Smooth muscle cell (in vitro differentiated cells): ENCODE measurements at regions not wholly inside any gene's neighbourhood (a gene's known extent, or its start where the extent isn't known, plus 50 kb on each side); places are given as distances from the start of the nearest gene placed in this dataset.

Source experiments
- DNase-seq: peaks from one replicate; lab custom pipeline; 2025; ENCODE audit not compliant: unreplicated experiment; lab: John Stamatoyannopoulos, UW
- H2AFZ ChIP-seq: fragments of 200-600 bp; sonication (generic); 2 replicates; pipeline ENCODE4 v1.6.0; 2016; ENCODE audit warnings: antibody characterized with exemption, low read depth, mild to moderate bottlenecking
- H3F3A ChIP-seq: fragments of 200-600 bp; sonication (generic); 2 replicates; pipeline ENCODE4 v1.6.0; 2017; ENCODE audit warnings: antibody characterized with exemption, low read depth
- H3K27ac ChIP-seq: fragments of 200-600 bp; sonication (generic); 2 replicates; pipeline ENCODE4 v1.5.1; 2016; ENCODE audit warnings: low read depth, mild to moderate bottlenecking
- H3K27me3 ChIP-seq: fragments of 200-600 bp; sonication (generic); 2 replicates; pipeline ENCODE4 v1.6.1; 2016; ENCODE audit warnings: low read depth, mild to moderate bottlenecking
- H3K36me3 ChIP-seq: fragments of 200-600 bp; sonication (generic); 2 replicates; pipeline ENCODE4 v1.5.1; 2016; ENCODE audit warnings: low read depth
- H3K4me1 ChIP-seq: fragments of 200-600 bp; sonication (generic); 2 replicates; pipeline ENCODE4 v1.5.1; 2016; ENCODE audit warnings: low read depth
- H3K4me2 ChIP-seq: fragments of 200-600 bp; sonication (generic); 2 replicates; pipeline ENCODE4 v1.6.0; 2016; ENCODE audit warnings: mild to moderate bottlenecking
- H3K4me3 ChIP-seq: fragments of 200-600 bp; sonication (generic); 2 replicates; pipeline ENCODE4 v1.5.1; 2016; ENCODE audit warnings: mild to moderate bottlenecking
- H3K79me2 ChIP-seq: fragments of 200-600 bp; sonication (generic); 2 replicates; pipeline ENCODE4 v1.6.0; 2016; ENCODE audit warnings: low read depth, mild to moderate bottlenecking
- H3K9ac ChIP-seq: fragments of 200-600 bp; sonication (generic); 2 replicates; pipeline ENCODE4 v1.6.0; 2016; ENCODE audit warnings: low read depth
- H3K9me3 ChIP-seq: fragments of 200-600 bp; sonication (generic); replicated peaks from 2 replicates; pipeline ENCODE4 v1.5.1; 2016; ENCODE audit warnings: low read depth
- H4K20me1 ChIP-seq: fragments of 200-600 bp; sonication (generic); 2 replicates; pipeline ENCODE4 v1.6.0; 2016; ENCODE audit warnings: low read depth
- CTCF ChIP-seq: fragments of 200-600 bp; sonication (generic); IDR thresholded peaks from 2 replicates; pipeline ENCODE4 v1.5.1; 2017; ENCODE audit warnings: borderline replicate concordance, mild to moderate bottlenecking, antibody characterized with exemption; ENCODE audit not compliant: insufficient read depth, poor library complexity, severe bottlenecking
- WGBS: methylation state at CpG from one replicate; pipeline ENCODE4 v1.1.7; 2016; ENCODE audit warnings: low lambda C conversion rate; 5-methylcytosine and 5-hydroxymethylcytosine counted together

- H3K36me3 ChIP-seq = no peaks in the 10 kb centered on the region
- no peak overlapping the region for H3K9ac ChIP-seq
- no peak for TF ChIP-seq CTCF
- no peaks in the 10 kb centered on the region for H3K9me3 ChIP-seq
- H3K27ac ChIP-seq = peak overlapping the region; percentile 78
- DNase-seq = no peak
- no peak overlapping the region for H3K4me3 ChIP-seq
- H3K4me1 ChIP-seq = peaks cover 5% of the 10 kb centered on the region
- WGBS = 33% methylated on average over 11 of the region's 11 CpGs
- H3K4me2 ChIP-seq = peak overlapping the region; percentile 28
- no peaks in the 10 kb centered on the region for H3F3A ChIP-seq
- H4K20me1 ChIP-seq = no peaks in the 10 kb centered on the region
- no peaks in the 10 kb centered on the region for H3K79me2 ChIP-seq
- H3K27me3 ChIP-seq = no peaks in the 10 kb centered on the region
- H2AFZ ChIP-seq = no peak overlapping the region
Measured at GRCh38 chr3:67291287-67292252, 293.5 kb downstream of the KBTBD8 start.

GRCh38 chr3:67292356-67293121 lies 294.4 kb downstream of the KBTBD8 start:
- 93% methylated on average over 3 of the region's 3 CpGs for WGBS
- Histone ChIP-seq H3K9ac (no peak overlapping the region), H3K4me1 (peaks cover 5% of the 10 kb centered on the region), H3K79me2 (no peaks in the 10 kb centered on the region), H3K9me3 (no peaks in the 10 kb centered on the region), H3K4me2 (peak overlapping the region; percentile 28), H2AFZ (no peak overlapping the region), H3K27ac (no peak overlapping the region), H3K4me3 (no peak overlapping the region), H3K36me3 (no peaks in the 10 kb centered on the region), H3K27me3 (no peaks in the 10 kb centered on the region), H4K20me1 (no peaks in the 10 kb centered on the region), H3F3A (no peaks in the 10 kb centered on the region)
- no peak for TF ChIP-seq CTCF
- DNase-seq = no peak

- Histone ChIP-seq H3K9me3 (no peaks in the 10 kb centered on the region), H3K4me2 (peak overlapping the region; percentile 6), H3K27ac (peak overlapping the region; percentile 70), H2AFZ (no peak overlapping the region), H3K4me3 (no peak overlapping the region), H3F3A (no peaks in the 10 kb centered on the region), H3K9ac (no peak overlapping the region), H4K20me1 (no peaks in the 10 kb centered on the region), H3K36me3 (no peaks in the 10 kb centered on the region), H3K79me2 (no peaks in the 10 kb centered on the region), H3K27me3 (no peaks in the 10 kb centered on the region), H3K4me1 (peaks cover 5% of the 10 kb centered on the region)
- no peak for DNase-seq
- TF ChIP-seq CTCF = no peak
- 55% methylated on average over 3 of the region's 3 CpGs for WGBS
Measured at GRCh38 chr3:67294341-67294740, 296.2 kb downstream of the KBTBD8 start.
